Fibroblast of lung (primary cell): ENCODE measurements at regions not wholly inside any gene's neighbourhood (a gene's known extent, or its start where the extent isn't known, plus 50 kb on each side); places are given as distances from the start of the nearest gene placed in this dataset.

ENCODE experiments used
- DNase-seq, 2 donors: peaks; one replicate each; pipeline versions ENCODE4 v3.0.0 to v3.0.0-alpha.2; 2010; ENCODE audit warnings: low read depth in 2 of 2
- H2AFZ ChIP-seq: 2 replicates; pipeline ENCODE4 v1.5.1; 2012; ENCODE audit warnings: low read length, control low read depth, inconsistent platforms
- H3K27ac ChIP-seq: 2 replicates; pipeline ENCODE4 v1.5.1; 2011; ENCODE audit warnings: low read length, control low read depth; ENCODE audit not compliant: insufficient read depth
- H3K27me3 ChIP-seq: 2 replicates; pipeline ENCODE4 v1.5.1; 2011; ENCODE audit warnings: mild to moderate bottlenecking, low read length; ENCODE audit not compliant: control insufficient read depth, insufficient read depth
- H3K36me3 ChIP-seq: 2 replicates; pipeline ENCODE4 v1.5.1; 2011; ENCODE audit warnings: low read length; ENCODE audit not compliant: control insufficient read depth, insufficient read depth
- H3K4me1 ChIP-seq: 2 replicates; pipeline ENCODE4 v1.5.1; 2011; ENCODE audit warnings: low read length; ENCODE audit not compliant: control insufficient read depth, insufficient read depth; ENCODE audit errors: extremely low read depth
- H3K4me2 ChIP-seq: 2 replicates; pipeline ENCODE4 v1.5.1; 2011; ENCODE audit warnings: low read length, control low read depth; ENCODE audit not compliant: insufficient read depth; ENCODE audit errors: extremely low read depth
- H3K4me3 ChIP-seq, 4 experiments: fragments of 200-600 bp in 1 of 4; sonication (generic) in 1 of 4; replicated peaks in 1 of 4; 2 replicates each; pipeline ENCODE4 v1.5.1; 2011 to 2016; ENCODE audit warnings: low read length in 4 of 4, low read depth in 3 of 4, mild to moderate bottlenecking in 3 of 4, control low read depth in 2 of 4, inconsistent platforms in 1 of 4, mixed read lengths in 1 of 4; ENCODE audit not compliant: insufficient read depth in 1 of 4; ENCODE audit errors: control extremely low read depth in 1 of 4
- H3K79me2 ChIP-seq: 2 replicates; pipeline ENCODE4 v1.5.1; 2012; ENCODE audit warnings: mild to moderate bottlenecking, low read length, inconsistent platforms; ENCODE audit not compliant: control insufficient read depth, insufficient read depth
- H3K9ac ChIP-seq: 2 replicates; pipeline ENCODE4 v1.5.1; 2011; ENCODE audit warnings: mild to moderate bottlenecking, low read length, control low read depth; ENCODE audit not compliant: insufficient read depth
- H3K9me3 ChIP-seq: 2 replicates; pipeline ENCODE4 v1.5.1; 2012; ENCODE audit warnings: low read depth, low read length; ENCODE audit not compliant: control insufficient read depth, insufficient read depth
- H4K20me1 ChIP-seq: 2 replicates; pipeline ENCODE4 v1.5.1; 2011; ENCODE audit warnings: low read length; ENCODE audit not compliant: control insufficient read depth, insufficient read depth; ENCODE audit errors: extremely low read depth
- EZH2 ChIP-seq: IDR thresholded peaks from 2 replicates; pipeline ENCODE4 v1.5.1; 2012; ENCODE audit warnings: low read length, control low read depth, mild to moderate bottlenecking; ENCODE audit errors: missing control alignments
- TF ChIP-seq, protein P1 (sequence below), 2 donors: IDR thresholded peaks in 1 of 2; conservative IDR thresholded peaks in 1 of 2; 1 replicate in 1 of 2; 2 replicates in 1 of 2; pipeline ENCODE4 v1.5.1; 2011 to 2012; ENCODE audit warnings: low read length in 2 of 2, control low read depth in 1 of 2, inconsistent platforms in 1 of 2, low read depth in 1 of 2, mild to moderate bottlenecking in 1 of 2

DNA sequence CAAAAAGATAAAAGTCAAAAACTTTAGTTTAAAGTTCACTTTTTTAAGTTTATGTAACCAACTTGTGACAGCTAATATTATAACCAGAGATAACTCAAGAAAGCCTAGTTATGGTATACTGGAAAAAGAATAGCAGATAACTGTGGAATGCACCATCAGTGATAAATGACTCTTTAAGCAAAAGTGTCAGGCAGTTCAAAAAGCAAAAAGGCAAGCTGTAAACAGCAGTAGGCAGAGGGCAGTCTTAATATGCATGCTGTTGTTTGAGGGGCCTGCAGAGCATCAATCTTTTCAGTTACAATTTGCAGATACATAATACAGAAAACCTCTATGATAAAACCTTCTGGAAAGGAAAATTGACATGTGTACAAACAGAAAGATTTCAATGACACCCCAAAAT is 81.8 kb upstream of the JADE1 start:
- Histone ChIP-seq H3K27me3 (no peaks in the 10 kb centered on the region), H3K9me3 (no peaks in the 10 kb centered on the region), H4K20me1 (no peaks in the 10 kb centered on the region), H3K4me1 (no peaks in the 10 kb centered on the region), H3K4me2 (no peak overlapping the region), H3K9ac (no peak overlapping the region), H3K36me3 (no peaks in the 10 kb centered on the region), H3K27ac (no peak overlapping the region), H2AFZ (no peak overlapping the region), H3K4me3 (no peak overlapping the region), H3K79me2 (no peaks in the 10 kb centered on the region)
- DNase-seq, result no peak
- TF ChIP-seq, protein P1, sequence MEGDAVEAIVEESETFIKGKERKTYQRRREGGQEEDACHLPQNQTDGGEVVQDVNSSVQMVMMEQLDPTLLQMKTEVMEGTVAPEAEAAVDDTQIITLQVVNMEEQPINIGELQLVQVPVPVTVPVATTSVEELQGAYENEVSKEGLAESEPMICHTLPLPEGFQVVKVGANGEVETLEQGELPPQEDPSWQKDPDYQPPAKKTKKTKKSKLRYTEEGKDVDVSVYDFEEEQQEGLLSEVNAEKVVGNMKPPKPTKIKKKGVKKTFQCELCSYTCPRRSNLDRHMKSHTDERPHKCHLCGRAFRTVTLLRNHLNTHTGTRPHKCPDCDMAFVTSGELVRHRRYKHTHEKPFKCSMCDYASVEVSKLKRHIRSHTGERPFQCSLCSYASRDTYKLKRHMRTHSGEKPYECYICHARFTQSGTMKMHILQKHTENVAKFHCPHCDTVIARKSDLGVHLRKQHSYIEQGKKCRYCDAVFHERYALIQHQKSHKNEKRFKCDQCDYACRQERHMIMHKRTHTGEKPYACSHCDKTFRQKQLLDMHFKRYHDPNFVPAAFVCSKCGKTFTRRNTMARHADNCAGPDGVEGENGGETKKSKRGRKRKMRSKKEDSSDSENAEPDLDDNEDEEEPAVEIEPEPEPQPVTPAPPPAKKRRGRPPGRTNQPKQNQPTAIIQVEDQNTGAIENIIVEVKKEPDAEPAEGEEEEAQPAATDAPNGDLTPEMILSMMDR (conservative IDR thresholded peaks at IDR 0.05 in 1 of 2, IDR thresholded peaks at IDR 0.05 in 1 of 2; ENCODE audit: low read depth in 1 of 2, low read length in 2 of 2), result no peak
- no peak for TF ChIP-seq EZH2

GRCh38 chr4:128725405-128726055 is 84.0 kb upstream of the JADE1 start:
- Histone ChIP-seq H3K4me1 (no peaks in the 10 kb centered on the region), H4K20me1 (no peaks in the 10 kb centered on the region), H3K9me3 (no peaks in the 10 kb centered on the region), H3K27ac (no peak overlapping the region), H3K79me2 (no peaks in the 10 kb centered on the region), H2AFZ (peak overlapping the region; percentile 30), H3K9ac (no peak overlapping the region), H3K27me3 (no peaks in the 10 kb centered on the region), H3K4me2 (no peak overlapping the region), H3K4me3 (no peak overlapping the region), H3K36me3 (no peaks in the 10 kb centered on the region)
- no peak for DNase-seq
- no peak for TF ChIP-seq EZH2
- TF ChIP-seq, protein P1 (conservative IDR thresholded peaks at IDR 0.05 in 1 of 2, IDR thresholded peaks at IDR 0.05 in 1 of 2; ENCODE audit: low read depth in 1 of 2, low read length in 2 of 2), result no peak

GRCh38 chr4:128722911-128723310 is 86.6 kb upstream of the JADE1 start:
- Histone ChIP-seq H3K4me1 (no peaks in the 10 kb centered on the region), H3K36me3 (no peaks in the 10 kb centered on the region), H3K9ac (no peak overlapping the region), H3K27ac (no peak overlapping the region), H3K9me3 (no peaks in the 10 kb centered on the region), H3K27me3 (no peaks in the 10 kb centered on the region), H3K4me2 (no peak overlapping the region), H4K20me1 (no peaks in the 10 kb centered on the region), H3K79me2 (no peaks in the 10 kb centered on the region), H3K4me3 (no peak overlapping the region), H2AFZ (no peak overlapping the region)
- no peak for DNase-seq
- TF ChIP-seq, protein P1 (conservative IDR thresholded peaks at IDR 0.05 in 1 of 2, IDR thresholded peaks at IDR 0.05 in 1 of 2; ENCODE audit: low read depth in 1 of 2, low read length in 2 of 2), result no peak
- no peak for TF ChIP-seq EZH2
